Karpas-422 (cell line): ENCODE measurements at regions not wholly inside any gene's neighbourhood (a gene's known extent, or its start where the extent isn't known, plus 50 kb on each side); places are given as distances from the start of the nearest gene placed in this dataset.

Source experiments
- DNase-seq: peaks from one replicate; pipeline ENCODE4 v3.0.0-alpha.2; 2015
- H2AFZ ChIP-seq: fragments of 200-600 bp; sonication (generic); 2 replicates; pipeline ENCODE4 v1.6.1; 2014; ENCODE audit warnings: antibody characterized with exemption, low read length, mixed read lengths
- H3K27ac ChIP-seq: fragments of 200-600 bp; sonication (generic); 2 replicates; pipeline ENCODE4 v1.5.1; 2014; ENCODE audit warnings: mild to moderate bottlenecking, low read length, moderate library complexity
- H3K27me3 ChIP-seq: fragments of 200-600 bp; sonication (generic); 2 replicates; pipeline ENCODE4 v1.6.1; 2014; ENCODE audit warnings: low read length, mixed read lengths
- H3K36me3 ChIP-seq: fragments of 200-600 bp; sonication (generic); 2 replicates; pipeline ENCODE4 v1.6.1; 2014; ENCODE audit warnings: low read length, mixed read lengths; ENCODE audit not compliant: insufficient read depth
- H3K4me1 ChIP-seq: fragments of 200-600 bp; sonication (generic); 2 replicates; pipeline ENCODE4 v1.6.1; 2014; ENCODE audit warnings: mild to moderate bottlenecking, low read length, mixed read lengths
- H3K4me2 ChIP-seq: fragments of 200-600 bp; sonication (generic); 2 replicates; pipeline ENCODE4 v1.6.1; 2014; ENCODE audit warnings: low read length, low read depth, mild to moderate bottlenecking; ENCODE audit not compliant: poor library complexity, severe bottlenecking
- H3K4me3 ChIP-seq: fragments of 200-600 bp; sonication (generic); 2 replicates; pipeline ENCODE4 v1.5.1; 2014; ENCODE audit warnings: mild to moderate bottlenecking, antibody characterized with exemption, low read length, mixed read lengths
- H3K79me2 ChIP-seq: fragments of 200-600 bp; sonication (generic); 2 replicates; pipeline ENCODE4 v1.6.1; 2014; ENCODE audit warnings: mild to moderate bottlenecking, low read length, mixed read lengths
- H3K9ac ChIP-seq: fragments of 200-600 bp; sonication (generic); 2 replicates; pipeline ENCODE4 v1.6.0; 2014; ENCODE audit warnings: low read length
- H3K9me2 ChIP-seq: fragments of 200-600 bp; sonication (generic), shearing (Covaris generic); replicated peaks from 2 replicates; pipeline ENCODE4 v1.6.0; 2014; ENCODE audit warnings: mild to moderate bottlenecking, low read length, moderate library complexity; ENCODE audit not compliant: insufficient read depth
- H3K9me3 ChIP-seq: fragments of 300-700, 200-600 bp; sonication (generic); 2 replicates; pipeline ENCODE4 v1.6.1; 2014; ENCODE audit warnings: low read length, mixed read lengths
- H4K20me1 ChIP-seq: fragments of 200-600 bp; sonication (generic); 2 replicates; pipeline ENCODE4 v1.6.1; 2014; ENCODE audit warnings: mild to moderate bottlenecking, antibody characterized with exemption, low read length, low read depth; ENCODE audit not compliant: insufficient read depth

- no peak overlapping the region for H3K27ac ChIP-seq
- DNase-seq = no peak
Observed at GRCh38 chr1:199678771-199679170, 348.7 kb upstream of the NR5A2 start.

DNA sequence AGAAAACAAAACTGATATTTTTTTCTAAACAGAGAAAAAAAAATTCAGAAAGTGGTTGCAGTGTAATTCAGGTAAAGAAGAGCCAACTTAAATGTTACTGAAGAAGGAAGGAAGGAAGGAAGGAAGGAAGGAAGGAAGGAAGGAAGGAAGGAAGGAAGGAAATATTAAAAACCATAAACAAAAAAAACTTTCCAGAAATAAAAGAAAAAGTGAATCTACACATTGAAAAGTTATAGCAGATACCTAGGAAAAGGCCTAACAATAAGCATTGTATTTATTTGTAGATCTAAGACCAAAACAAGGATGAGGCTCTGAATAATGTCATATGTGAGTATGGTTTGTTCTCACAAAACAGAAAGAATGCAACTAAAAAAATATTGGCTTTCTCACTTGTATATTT lies 345.4 kb upstream of the NR5A2 start:
- Histone ChIP-seq H3K9ac (no peak overlapping the region), H2AFZ (no peak overlapping the region)

More at GRCh38 chr1:199678771-199679170, 348.7 kb upstream of the NR5A2 start:
- Histone ChIP-seq H3K4me2 (no peak overlapping the region), H3K9me3 (no peaks in the 10 kb centered on the region), H3K9ac (no peak overlapping the region), H3K4me3 (no peak overlapping the region), H4K20me1 (no peaks in the 10 kb centered on the region), H3K27me3 (no peaks in the 10 kb centered on the region), H2AFZ (no peak overlapping the region), H3K36me3 (no peaks in the 10 kb centered on the region), H3K79me2 (no peaks in the 10 kb centered on the region), H3K9me2 (no peaks in the 10 kb centered on the region), H3K4me1 (no peaks in the 10 kb centered on the region)

GRCh38 chr1:199684686-199685273 lies 342.7 kb upstream of the NR5A2 start:
- Histone ChIP-seq H3K27me3 (no peaks in the 10 kb centered on the region), H3K4me3 (no peak overlapping the region), H3K79me2 (no peaks in the 10 kb centered on the region), H3K4me2 (no peak overlapping the region), H2AFZ (no peak overlapping the region), H4K20me1 (no peaks in the 10 kb centered on the region), H3K9ac (no peak overlapping the region), H3K27ac (no peak overlapping the region), H3K4me1 (no peaks in the 10 kb centered on the region), H3K36me3 (no peaks in the 10 kb centered on the region), H3K9me3 (no peaks in the 10 kb centered on the region), H3K9me2 (no peaks in the 10 kb centered on the region)
- peak; percentile 78 for DNase-seq

More for the DNA sequence above, 345.4 kb upstream of the NR5A2 start:
- Histone ChIP-seq H3K79me2 (no peaks in the 10 kb centered on the region), H4K20me1 (no peaks in the 10 kb centered on the region), H3K4me3 (no peak overlapping the region), H3K9me2 (no peaks in the 10 kb centered on the region), H3K36me3 (no peaks in the 10 kb centered on the region), H3K27ac (no peak overlapping the region), H3K9me3 (no peaks in the 10 kb centered on the region), H3K4me2 (no peak overlapping the region), H3K27me3 (no peaks in the 10 kb centered on the region), H3K4me1 (no peaks in the 10 kb centered on the region)
- no peak for DNase-seq

DNA sequence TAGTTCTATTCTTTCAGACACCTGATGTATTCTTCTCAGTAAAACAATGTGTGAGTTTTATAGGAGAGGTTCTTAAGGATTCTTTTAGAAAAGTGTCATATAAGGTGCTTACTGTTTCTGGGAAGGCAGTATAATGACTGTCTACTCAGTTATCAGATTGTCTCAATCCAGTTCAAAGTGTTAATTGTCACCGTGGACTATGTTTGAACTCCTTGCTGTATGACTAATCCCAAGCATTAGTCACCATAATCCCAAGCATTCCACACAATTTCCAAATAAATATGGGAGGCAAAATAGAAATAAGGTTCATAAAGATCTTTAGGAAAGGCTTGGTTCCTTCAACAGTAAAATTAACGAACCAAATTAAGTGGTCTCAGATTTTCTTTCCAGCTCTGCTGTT lies 342.1 kb upstream of the NR5A2 start:
- H3K4me2 ChIP-seq = no peak overlapping the region
- H3K27ac ChIP-seq = no peak overlapping the region
- H3K36me3 ChIP-seq = no peaks in the 10 kb centered on the region
- H3K4me3 ChIP-seq = no peak overlapping the region
- H3K9ac ChIP-seq = no peak overlapping the region
- H3K9me2 ChIP-seq = no peaks in the 10 kb centered on the region
- H2AFZ ChIP-seq = no peak overlapping the region
- H3K79me2 ChIP-seq = no peaks in the 10 kb centered on the region
- no peaks in the 10 kb centered on the region for H3K9me3 ChIP-seq
- H3K27me3 ChIP-seq = no peaks in the 10 kb centered on the region
- H4K20me1 ChIP-seq = no peaks in the 10 kb centered on the region
- no peak for DNase-seq
- no peaks in the 10 kb centered on the region for H3K4me1 ChIP-seq

- no peak for DNase-seq
- H4K20me1 ChIP-seq = no peaks in the 10 kb centered on the region
- no peaks in the 10 kb centered on the region for H3K9me3 ChIP-seq
- no peak overlapping the region for H2AFZ ChIP-seq
- no peaks in the 10 kb centered on the region for H3K27me3 ChIP-seq
- H3K9ac ChIP-seq = no peak overlapping the region
- H3K27ac ChIP-seq = no peak overlapping the region
- H3K36me3 ChIP-seq = no peaks in the 10 kb centered on the region
- no peak overlapping the region for H3K4me3 ChIP-seq
- H3K79me2 ChIP-seq = no peaks in the 10 kb centered on the region
- H3K4me2 ChIP-seq = no peak overlapping the region
- H3K9me2 ChIP-seq = no peaks in the 10 kb centered on the region
- no peaks in the 10 kb centered on the region for H3K4me1 ChIP-seq
Observed at GRCh38 chr1:199687321-199687720, 340.2 kb upstream of the NR5A2 start.

DNA sequence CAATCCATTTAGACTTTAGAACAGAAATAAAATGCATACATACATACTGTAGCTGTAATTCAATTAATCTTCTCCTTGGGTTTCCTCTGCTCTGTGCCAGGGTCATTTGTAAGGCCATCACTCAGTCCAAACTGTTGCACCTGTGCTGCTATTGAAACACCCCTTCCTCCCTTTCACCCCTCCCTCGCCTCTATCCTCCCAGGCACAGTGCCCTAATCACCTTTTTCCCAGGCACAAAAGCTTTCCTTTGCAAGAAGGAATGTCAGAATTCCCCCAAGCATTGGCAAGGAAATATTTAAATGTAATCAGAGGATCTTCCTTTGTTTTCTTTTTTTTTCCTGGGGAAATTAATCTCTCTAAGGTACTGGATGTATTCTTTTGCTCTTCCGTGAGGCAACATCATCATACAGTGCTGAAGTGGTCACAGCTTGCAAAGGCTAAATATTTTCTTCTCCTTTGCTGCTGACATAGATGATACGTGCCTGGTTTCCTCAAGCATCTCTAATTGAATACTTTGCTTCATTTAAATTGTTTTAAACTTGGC lies 339.3 kb upstream of the NR5A2 start:
- Histone ChIP-seq H3K9me2 (no peaks in the 10 kb centered on the region), H3K27me3 (no peaks in the 10 kb centered on the region), H3K4me1 (no peaks in the 10 kb centered on the region), H2AFZ (no peak overlapping the region), H4K20me1 (no peaks in the 10 kb centered on the region), H3K4me3 (no peak overlapping the region), H3K79me2 (no peaks in the 10 kb centered on the region), H3K36me3 (no peaks in the 10 kb centered on the region), H3K4me2 (no peak overlapping the region), H3K9me3 (no peaks in the 10 kb centered on the region), H3K9ac (no peak overlapping the region), H3K27ac (no peak overlapping the region)
- no peak for DNase-seq

DNA sequence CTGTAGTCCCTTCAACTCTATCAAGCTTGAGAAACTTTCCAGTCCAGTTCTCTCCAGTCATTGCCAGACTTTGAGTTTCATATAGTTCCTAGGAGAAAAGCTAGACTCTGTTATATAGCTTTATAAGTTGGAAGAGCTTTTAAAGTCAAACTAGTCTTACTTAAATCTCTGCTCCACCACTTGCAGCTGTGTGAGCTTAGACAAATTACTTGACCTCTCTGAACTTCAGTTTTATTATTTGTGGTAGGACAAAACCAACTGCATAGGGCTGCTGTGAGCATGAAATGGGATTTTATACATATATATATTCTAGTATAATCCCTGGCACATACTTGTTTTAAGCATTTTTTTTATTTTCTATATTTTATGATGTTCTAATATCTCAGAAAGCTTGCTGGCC lies 338.7 kb upstream of the NR5A2 start:
- no peaks in the 10 kb centered on the region for H3K4me1 ChIP-seq
- no peak overlapping the region for H2AFZ ChIP-seq
- no peak overlapping the region for H3K9ac ChIP-seq
- H3K9me2 ChIP-seq = no peaks in the 10 kb centered on the region
- no peaks in the 10 kb centered on the region for H3K79me2 ChIP-seq
- no peaks in the 10 kb centered on the region for H4K20me1 ChIP-seq
- H3K36me3 ChIP-seq = no peaks in the 10 kb centered on the region
- no peak overlapping the region for H3K27ac ChIP-seq
- no peak overlapping the region for H3K4me2 ChIP-seq
- DNase-seq = no peak
- H3K27me3 ChIP-seq = no peaks in the 10 kb centered on the region
- no peak overlapping the region for H3K4me3 ChIP-seq
- no peaks in the 10 kb centered on the region for H3K9me3 ChIP-seq

GRCh38 chr1:199690496-199690895 lies 337.0 kb upstream of the NR5A2 start:
- Histone ChIP-seq H4K20me1 (no peaks in the 10 kb centered on the region), H3K27me3 (no peaks in the 10 kb centered on the region), H3K4me2 (no peak overlapping the region), H3K27ac (no peak overlapping the region), H3K36me3 (no peaks in the 10 kb centered on the region), H3K79me2 (no peaks in the 10 kb centered on the region), H3K4me3 (no peak overlapping the region), H3K9ac (no peak overlapping the region), H3K4me1 (no peaks in the 10 kb centered on the region), H2AFZ (no peak overlapping the region), H3K9me3 (no peaks in the 10 kb centered on the region), H3K9me2 (no peaks in the 10 kb centered on the region)
- DNase-seq = no peak
